ENCODE measurements at regions not wholly inside any gene's neighbourhood (a gene's known extent, or its start where the extent isn't known, plus 50 kb on each side); places are given as distances from the start of the nearest gene placed in this dataset.
A peak's percentile ranks its signal among the peaks of the same experiment; 100 is the strongest.

DNA sequence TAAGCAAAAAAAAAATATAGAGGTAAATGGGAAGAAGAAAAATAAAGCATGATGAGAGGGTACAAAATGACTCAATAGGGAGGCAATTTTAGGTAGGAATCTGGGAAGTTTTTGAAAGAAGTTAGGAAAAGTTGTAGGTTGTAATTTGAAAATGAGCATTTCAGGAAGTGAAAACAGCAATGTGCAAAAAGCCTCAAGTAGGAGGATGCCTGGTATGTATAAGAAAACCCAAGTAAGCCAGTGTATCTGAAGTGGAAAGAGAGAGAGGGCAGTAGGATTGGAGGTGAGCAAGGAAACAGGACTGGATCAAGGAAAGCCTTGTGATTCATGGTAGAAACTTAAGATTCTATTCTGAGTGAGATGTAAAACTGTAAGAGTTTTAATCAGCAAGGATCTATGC is 121.6 kb upstream of the SPRY2 start:
- H3K36me3 ChIP-seq, result no peaks in the 10 kb centered on the region
- no peak for DNase-seq (ENCODE audit: low spot score)

DNA sequence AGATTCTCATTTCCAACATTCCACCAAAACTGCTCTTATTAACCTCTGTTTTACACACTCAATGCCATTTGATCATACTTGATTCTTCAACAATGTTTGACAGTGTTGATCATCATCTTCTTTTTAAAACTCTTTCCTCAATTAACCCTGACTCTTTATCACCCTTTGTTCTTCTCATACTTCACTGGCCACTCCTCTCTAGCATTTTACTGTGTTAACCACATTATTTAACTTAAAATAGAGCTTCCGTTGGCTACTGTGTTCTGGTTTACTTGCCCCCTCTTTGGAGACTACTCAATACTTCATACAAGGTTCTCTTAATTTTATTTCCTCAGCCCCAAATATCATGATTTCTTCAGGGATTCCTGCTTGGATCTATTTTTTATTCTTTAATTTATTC is 121.1 kb upstream of the SPRY2 start:
- DNase-seq (ENCODE audit: low spot score), result no peak

More for the DNA sequence above, 121.6 kb upstream of the SPRY2 start:
- H3K27ac ChIP-seq, result no peak overlapping the region
- H3K4me3 ChIP-seq, result no peak overlapping the region
- peaks cover 0 to 6% of the 10 kb centered on the region in 2 donors for H3K9me3 ChIP-seq
- no peaks in the 10 kb centered on the region for H3K27me3 ChIP-seq
- TF ChIP-seq, protein P1, sequence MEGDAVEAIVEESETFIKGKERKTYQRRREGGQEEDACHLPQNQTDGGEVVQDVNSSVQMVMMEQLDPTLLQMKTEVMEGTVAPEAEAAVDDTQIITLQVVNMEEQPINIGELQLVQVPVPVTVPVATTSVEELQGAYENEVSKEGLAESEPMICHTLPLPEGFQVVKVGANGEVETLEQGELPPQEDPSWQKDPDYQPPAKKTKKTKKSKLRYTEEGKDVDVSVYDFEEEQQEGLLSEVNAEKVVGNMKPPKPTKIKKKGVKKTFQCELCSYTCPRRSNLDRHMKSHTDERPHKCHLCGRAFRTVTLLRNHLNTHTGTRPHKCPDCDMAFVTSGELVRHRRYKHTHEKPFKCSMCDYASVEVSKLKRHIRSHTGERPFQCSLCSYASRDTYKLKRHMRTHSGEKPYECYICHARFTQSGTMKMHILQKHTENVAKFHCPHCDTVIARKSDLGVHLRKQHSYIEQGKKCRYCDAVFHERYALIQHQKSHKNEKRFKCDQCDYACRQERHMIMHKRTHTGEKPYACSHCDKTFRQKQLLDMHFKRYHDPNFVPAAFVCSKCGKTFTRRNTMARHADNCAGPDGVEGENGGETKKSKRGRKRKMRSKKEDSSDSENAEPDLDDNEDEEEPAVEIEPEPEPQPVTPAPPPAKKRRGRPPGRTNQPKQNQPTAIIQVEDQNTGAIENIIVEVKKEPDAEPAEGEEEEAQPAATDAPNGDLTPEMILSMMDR (IDR thresholded peaks at IDR 0.05), result no peak
- peaks cover 0 to 10% of the 10 kb centered on the region in 2 donors for H3K4me1 ChIP-seq

DNA sequence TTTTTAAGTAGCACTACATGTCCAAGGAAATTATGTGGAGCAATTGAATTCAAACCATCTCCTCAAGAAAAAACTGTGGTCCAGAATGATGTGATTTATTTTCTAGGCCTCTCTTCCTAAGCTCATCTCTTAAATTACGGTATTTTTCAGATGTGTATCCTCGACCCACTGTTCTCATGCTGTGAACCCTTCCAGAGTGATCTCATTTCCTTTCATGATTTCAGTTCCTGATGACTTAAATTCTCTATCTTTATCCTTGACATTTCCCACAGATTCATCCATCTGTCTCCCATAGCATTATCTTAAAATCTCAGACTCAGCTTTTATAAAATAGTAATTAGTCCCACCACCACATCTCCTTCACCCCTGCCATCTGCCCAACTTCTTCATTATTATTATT is 117.6 kb upstream of the SPRY2 start:
- Histone ChIP-seq H3K4me3 (no peak overlapping the region), H3K4me1 (peaks cover 0 to under 1% of the 10 kb centered on the region in 2 donors), H3K36me3 (no peaks in the 10 kb centered on the region), H3K9me3 (no peaks in the 10 kb centered on the region), H3K27me3 (no peaks in the 10 kb centered on the region), H3K27ac (peak overlapping the region in 1 of 2 donors; percentile 53)
- DNase-seq (ENCODE audit: low spot score), result no peak
- TF ChIP-seq, protein P1 (IDR thresholded peaks at IDR 0.05), result no peak

More for the DNA sequence above, 121.1 kb upstream of the SPRY2 start:
- no peaks in the 10 kb centered on the region for H3K36me3 ChIP-seq
- peaks cover 0 to 10% of the 10 kb centered on the region in 2 donors for H3K4me1 ChIP-seq
- TF ChIP-seq, protein P1 (IDR thresholded peaks at IDR 0.05), result no peak
- H3K9me3 ChIP-seq, result peaks cover 0 to 6% of the 10 kb centered on the region in 2 donors
- H3K27ac ChIP-seq, result no peak overlapping the region
- no peaks in the 10 kb centered on the region for H3K27me3 ChIP-seq
- H3K4me3 ChIP-seq, result no peak overlapping the region

DNA sequence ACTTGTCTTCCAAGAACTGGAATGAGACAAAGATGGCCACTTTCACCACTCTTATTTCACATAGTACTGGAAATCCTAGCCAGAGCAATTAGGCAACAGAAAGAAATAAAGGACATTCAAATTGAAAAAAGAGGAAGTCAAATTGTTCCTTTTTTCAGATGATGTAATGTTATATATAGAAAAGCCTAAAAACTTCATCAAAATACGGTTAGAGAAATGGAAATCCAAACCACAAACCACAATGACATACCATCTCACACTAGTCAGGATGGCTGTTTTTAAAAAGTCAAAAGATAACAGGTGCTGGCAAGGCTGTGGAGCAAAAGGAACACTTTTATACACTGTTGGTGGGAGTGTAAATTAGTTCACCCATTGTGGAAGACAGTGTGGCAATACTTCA is 113.3 kb upstream of the SPRY2 start:
- TF ChIP-seq, protein P1 (IDR thresholded peaks at IDR 0.05), result no peak

DNA sequence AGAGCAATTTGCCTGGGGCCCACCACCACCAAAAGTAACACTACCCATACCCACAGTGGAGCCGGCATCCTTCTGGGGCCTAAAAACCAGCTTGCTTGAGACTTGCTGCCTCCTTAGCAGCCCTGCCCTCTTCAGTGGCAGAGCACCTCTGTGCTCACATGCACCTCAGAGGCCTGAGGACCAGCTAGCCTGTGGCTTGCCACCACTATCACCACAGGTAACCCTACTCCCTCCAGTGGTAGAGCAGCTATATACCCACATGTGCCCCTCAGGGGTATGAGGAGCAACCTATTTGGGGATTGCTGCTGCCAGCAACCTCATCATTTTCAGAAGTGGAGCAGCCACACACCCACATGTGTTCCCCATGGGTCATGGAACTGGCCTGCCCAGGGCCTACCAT is 111.4 kb upstream of the SPRY2 start:
- Histone ChIP-seq H3K27ac (no peak overlapping the region), H3K9me3 (no peaks in the 10 kb centered on the region), H3K4me3 (no peak overlapping the region), H3K27me3 (no peaks in the 10 kb centered on the region), H3K36me3 (no peaks in the 10 kb centered on the region), H3K4me1 (peaks cover 0 to 5% of the 10 kb centered on the region in 2 donors)
- no peak for DNase-seq (ENCODE audit: low spot score)
- TF ChIP-seq, protein P1 (IDR thresholded peaks at IDR 0.05), result no peak

More for the DNA sequence above, 113.3 kb upstream of the SPRY2 start:
- Histone ChIP-seq H3K36me3 (no peaks in the 10 kb centered on the region), H3K4me3 (no peak overlapping the region), H3K27ac (no peak overlapping the region), H3K27me3 (no peaks in the 10 kb centered on the region), H3K4me1 (peaks cover 0 to 5% of the 10 kb centered on the region in 2 donors), H3K9me3 (no peaks in the 10 kb centered on the region)
- DNase-seq (ENCODE audit: low spot score), result no peak

DNA sequence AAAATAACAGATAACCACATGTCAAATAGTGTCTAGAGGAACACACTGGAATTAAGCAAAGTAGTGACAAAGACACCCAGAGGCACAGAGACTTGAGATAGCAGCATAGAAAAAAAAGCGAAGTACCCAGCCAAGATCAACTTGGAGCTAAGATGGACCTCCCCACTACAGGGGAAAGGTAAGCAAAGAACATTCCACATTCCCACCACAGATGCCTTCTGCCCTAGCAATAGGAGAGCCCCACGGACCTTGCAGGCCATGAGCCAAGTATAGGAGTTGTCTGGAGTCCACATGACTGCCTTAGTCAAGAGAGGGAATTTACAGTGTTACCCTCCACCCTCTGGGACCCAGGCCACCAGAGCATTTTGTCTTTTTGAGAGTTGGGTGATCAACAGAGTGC is 110.7 kb upstream of the SPRY2 start:
- DNase-seq (ENCODE audit: low spot score), result no peak
- H3K27ac ChIP-seq, result no peak overlapping the region
- peaks cover 0 to 5% of the 10 kb centered on the region in 2 donors for H3K4me1 ChIP-seq
- TF ChIP-seq, protein P1 (IDR thresholded peaks at IDR 0.05), result no peak
- no peak overlapping the region for H3K4me3 ChIP-seq
- no peaks in the 10 kb centered on the region for H3K9me3 ChIP-seq
- no peaks in the 10 kb centered on the region for H3K27me3 ChIP-seq
- H3K36me3 ChIP-seq, result no peaks in the 10 kb centered on the region
